HepG2 (cell line): ENCODE measurements at regions not wholly inside any gene's neighbourhood (a gene's known extent, or its start where the extent isn't known, plus 50 kb on each side); places are given as distances from the start of the nearest gene placed in this dataset.
"Not testable (repeated sequence)": the region's sequence is repeated elsewhere in the genome, so short reads cannot be mapped to it uniquely, and the experiment has no call there.

Source experiments
- ATAC-seq: fragments of 200-7000 bp; cut with Tn5 transposase; 3 replicates; pipeline ENCODE4 v1.9.1; 2020; ENCODE audit warnings: mild to moderate bottlenecking, moderate library complexity
- BruUV-seq: library from RNA; stranded (reverse); fragments of 400-500 nt; replicated peaks from 2 replicates; lab custom pipeline; 2021; lab: Mats Ljungman, UMichigan
- CTCF ChIA-PET: fragments of 300-600 bp; formaldehyde crosslinking; extraction: SDS; loops from one replicate; lab custom pipeline; 2021; ENCODE audit warnings: low total read pairs, inconsistent platforms, low intra/inter-chr PET ratio; lab: Yijun Ruan, JAX
- POLR2A ChIA-PET: fragments of 350-600 bp; sonication (Branson Sonifier 250); formaldehyde crosslinking; loops from one replicate; lab custom pipeline; 2020; ENCODE audit warnings: antibody characterized with exemption, inconsistent platforms; lab: Yijun Ruan, JAX
- DNase-seq: peaks from one replicate; pipeline ENCODE4 v3.0.0-alpha.2; 2015; ENCODE audit warnings: low spot score
- FAIRE-seq: peaks from 3 replicates; lab custom pipeline; 2011; peaks lifted over from hg19 to GRCh38; lab: Jason Lieb, UNC
- H2AFZ ChIP-seq: one replicate; pipeline ENCODE4 v1.6.1; 2011; ENCODE audit warnings: low read length, inconsistent platforms
- H3K27ac ChIP-seq: fragments of 300-600 bp; 3 replicates; pipeline ENCODE4 v1.8.0; 2011; ENCODE audit warnings: mixed run types, mild to moderate bottlenecking, mixed read lengths, low read length, inconsistent platforms; ENCODE audit not compliant: insufficient read depth; ENCODE audit errors: extremely low read length
- H3K27me3 ChIP-seq, 2 experiments: fragments of 200-600 bp in 1 of 2; 2 replicates in 1 of 2; 3 replicates in 1 of 2; pipeline versions ENCODE4 v1.6.0 to v1.8.0; 2011; ENCODE audit warnings: low read length in 2 of 2, mild to moderate bottlenecking in 2 of 2, moderate library complexity in 2 of 2, inconsistent platforms in 1 of 2; ENCODE audit not compliant: insufficient read depth in 2 of 2, control insufficient read depth in 1 of 2
- H3K36me3 ChIP-seq, 2 experiments: fragments of 200-600 bp in 1 of 2; replicated peaks in 1 of 2; 2 replicates in 1 of 2; 3 replicates in 1 of 2; pipeline versions ENCODE4 v1.5.1 to v1.8.0; 2011; ENCODE audit warnings: low read length in 2 of 2, inconsistent platforms in 1 of 2; ENCODE audit not compliant: insufficient read depth in 2 of 2, control insufficient read depth in 1 of 2
- H3K4me1 ChIP-seq: 2 replicates; pipeline ENCODE4 v1.5.1; 2012; ENCODE audit warnings: low read length, inconsistent platforms; ENCODE audit not compliant: insufficient read depth
- H3K4me2 ChIP-seq: 2 replicates; pipeline ENCODE4 v1.6.0; 2011; ENCODE audit warnings: low read depth, low read length, inconsistent platforms
- H3K4me3 ChIP-seq, 3 experiments: fragments of 200-600 bp in 1 of 3; sonication (generic), shearing (Covaris generic) in 1 of 3; replicated peaks in 1 of 3; 2 replicates each; pipeline ENCODE4 v1.5.1; 2011 to 2016; ENCODE audit warnings: low read length in 3 of 3, inconsistent platforms in 2 of 3, low read depth in 2 of 3, mild to moderate bottlenecking in 2 of 3, control low read depth in 1 of 3, mixed read lengths in 1 of 3; ENCODE audit not compliant: insufficient read depth in 1 of 3
- H3K79me2 ChIP-seq: one replicate; pipeline ENCODE4 v1.6.1; 2011; ENCODE audit warnings: low read length, inconsistent platforms; ENCODE audit not compliant: insufficient read depth
- H3K9ac ChIP-seq: 2 replicates; pipeline ENCODE4 v1.6.0; 2011; ENCODE audit warnings: mild to moderate bottlenecking, low read depth, low read length, inconsistent platforms; ENCODE audit not compliant: insufficient read depth
- H3K9me3 ChIP-seq: 2 replicates; pipeline ENCODE4 v1.5.1; 2012; ENCODE audit warnings: mild to moderate bottlenecking, low read length
- H4K20me1 ChIP-seq: 2 replicates; pipeline ENCODE4 v1.6.0; 2011; ENCODE audit warnings: inconsistent platforms, mild to moderate bottlenecking, low read length, moderate library complexity; ENCODE audit not compliant: insufficient read depth
- ATF7 ChIP-seq, 2 experiments: fragments of 450-650 bp in 1 of 2; sonication (generic) in 1 of 2; formaldehyde crosslinking in 1 of 2; IDR thresholded peaks; 2 replicates each; pipeline versions ENCODE4 v1.4.0 to v1.6.1; 2016 to 2020; ENCODE audit warnings: antibody characterized with exemption in 1 of 2, mild to moderate bottlenecking in 1 of 2, missing genetic modification reagents in 1 of 2
- ELF4 ChIP-seq: sonication (generic); formaldehyde crosslinking; IDR thresholded peaks from 2 replicates; pipeline ENCODE4 v1.5.0; 2020; ENCODE audit warnings: missing genetic modification reagents, mild to moderate bottlenecking, moderate library complexity, borderline replicate concordance
- MAFK ChIP-seq, 2 experiments: IDR thresholded peaks in 1 of 2; conservative IDR thresholded peaks in 1 of 2; 2 replicates each; pipeline ENCODE4 v1.6.1; 2011; ENCODE audit warnings: improper control_type of control experiment in 2 of 2, low read length in 2 of 2
- RCOR2 ChIP-seq: IDR thresholded peaks from 2 replicates; pipeline ENCODE4 v1.6.1; 2016; ENCODE audit warnings: missing biosample characterization, missing genetic modification reagents
- STAG1 ChIP-seq: sonication (generic); formaldehyde crosslinking; IDR thresholded peaks from 2 replicates; pipeline ENCODE4 v1.4.0; 2020; ENCODE audit warnings: missing genetic modification reagents
- ZNF225 ChIP-seq: sonication (generic); formaldehyde crosslinking; IDR thresholded peaks from 2 replicates; pipeline ENCODE4 v1.4.0; 2020; ENCODE audit warnings: mild to moderate bottlenecking, missing genetic modification reagents
- ZNF460 ChIP-seq: sonication (generic); formaldehyde crosslinking; IDR thresholded peaks from 2 replicates; pipeline ENCODE4 v1.5.1; 2020; ENCODE audit warnings: missing genetic modification reagents, mild to moderate bottlenecking, borderline replicate concordance
- ZSCAN12 ChIP-seq: sonication (generic); formaldehyde crosslinking; IDR thresholded peaks from 2 replicates; pipeline ENCODE4 v1.9.0; 2021; ENCODE audit warnings: mild to moderate bottlenecking, missing genetic modification reagents
- WGBS: methylation state at CpG from one replicate; pipeline ENCODE4 v1.1.6; 2017; ENCODE audit warnings: low lambda C conversion rate; 5-methylcytosine and 5-hydroxymethylcytosine counted together
- in situ Hi-C: cut with HindIII; loops from 2 replicates; pipeline ENCODE4 v1.10.0; 2017; ENCODE audit warnings: low pct_unique_long_range_greater_than_20kb; ENCODE audit not compliant: extremely low pct_ligation_motif_present
- intact Hi-C: fragments of 100-400 bp; cut with micrococcal nuclease; formaldehyde crosslinking; loops from one replicate; pipeline ENCODE4 v1.10.0; 2022; ENCODE audit not compliant: unreplicated experiment

GRCh38 chr6:147961481-147962141 is 381.0 kb upstream of the SASH1 start (continued):
- TF ChIP-seq MAFK (conservative IDR thresholded peaks at IDR 0.05 in 1 of 2, IDR thresholded peaks at IDR 0.05 in 1 of 2; ENCODE audit: low read length in 2 of 2) (peak; percentile 29 to 33; a peak in 2 of 4 replicates), ZNF460 (CRISPR knock-in tag) (no peak), ZNF225 (CRISPR knock-in tag) (no peak), ATF7 (IDR thresholded peaks at IDR 0.05) (peak; percentile 68; the same call in 1 of the 2 replicates), ATF7 (CRISPR knock-in tag; IDR thresholded peaks at IDR 0.05) (no peak)

- POLR2A ChIA-PET, H3K27ac ChIP-seq, intact Hi-C loops, H3K9me3 ChIP-seq, DNase-seq, CTCF ChIA-PET, H2AFZ ChIP-seq, H3K4me1 ChIP-seq, in situ Hi-C loops, H3K36me3 ChIP-seq, H3K9ac ChIP-seq, H3K79me2 ChIP-seq, H4K20me1 ChIP-seq, H3K4me3 ChIP-seq, H3K4me2 ChIP-seq, BruUV-seq, FAIRE-seq, H3K27me3 ChIP-seq, ATAC-seq: not testable (repeated sequence)
- WGBS, result 51% methylated on average over 3 of the region's 3 CpGs
Measured at GRCh38 chr6:147965448-147965847, 377.2 kb upstream of the SASH1 start.

GRCh38 chr6:147970970-147971369 is 371.7 kb upstream of the SASH1 start:
- peak; percentile 85 for ATAC-seq
- no peak overlapping the region for H2AFZ ChIP-seq
- H3K9me3 ChIP-seq, result no peaks in the 10 kb centered on the region
- H3K27ac ChIP-seq, result no peak overlapping the region
- ChIA-PET CTCF (interaction anchor here (1.5 kb wide), 1 partner anchor 464 kb away, joined by 7 read pairs; no protein-coding TSS in a partner anchor), POLR2A (no interaction called here)
- WGBS, result 43% methylated on average over 1 of the region's 1 CpG
- H3K79me2 ChIP-seq, result no peaks in the 10 kb centered on the region
- no peaks in the 10 kb centered on the region for H4K20me1 ChIP-seq
- H3K36me3 ChIP-seq, result no peaks in the 10 kb centered on the region
- H3K4me3 ChIP-seq, result no peak overlapping the region
- no peaks in the 10 kb centered on the region for H3K4me1 ChIP-seq
- H3K4me2 ChIP-seq, result no peak overlapping the region
- intact Hi-C loops (loop anchor here (1.0 to 5.0 kb wide), 3 partner anchors 184 to 579 kb away; no protein-coding TSS in a partner anchor), in situ Hi-C loops (loop anchor here (10.0 kb wide), 1 partner anchor 466 kb away; the partner anchor contains the start of gene SAMD5)
- BruUV-seq, result no TSS peak
- H3K27me3 ChIP-seq, result no peaks in the 10 kb centered on the region
- no peak overlapping the region for H3K9ac ChIP-seq
- DNase-seq, result peak; percentile 12
- FAIRE-seq, result no peak
- TF ChIP-seq STAG1 (peak; percentile 66), RCOR2 (CRISPR knock-in tag) (no peak), ZSCAN12 (CRISPR knock-in tag) (no peak), ELF4 (CRISPR knock-in tag) (no peak)
